Mucosa of descending colon (tissue), 3 donors: ENCODE measurements at regions not wholly inside any gene's neighbourhood (a gene's known extent, or its start where the extent isn't known, plus 50 kb on each side); places are given as distances from the start of the nearest gene placed in this dataset.

Source experiments
- ATAC-seq: fragments of 200-7000 bp; cut with Tn5 transposase; one replicate; pipeline ENCODE4 v1.9.1; 2020; ENCODE audit warnings: mild to moderate bottlenecking, moderate library complexity
- DNase-seq, 3 donors: peaks; one replicate each; pipeline ENCODE4 v3.0.0-alpha.2; 2020
- H3K36me3 ChIP-seq: fragments of 200-600 bp; one replicate; pipeline ENCODE4 v1.8.0; 2021; ENCODE audit warnings: low read depth, mild to moderate bottlenecking
- H3K4me1 ChIP-seq: fragments of 200-600 bp; one replicate; pipeline ENCODE4 v1.8.0; 2021; ENCODE audit warnings: low read depth, mild to moderate bottlenecking
- H3K4me3 ChIP-seq: fragments of 200-600 bp; one replicate; pipeline ENCODE4 v1.8.0; 2021; ENCODE audit warnings: mild to moderate bottlenecking
- H3K9me3 ChIP-seq: fragments of 200-600 bp; one replicate; pipeline ENCODE4 v1.8.0; 2021; ENCODE audit warnings: mild to moderate bottlenecking
- intact Hi-C, 2 donors: fragments of 100-400 bp; cut with DNase I in 1 of 2; cut with micrococcal nuclease in 1 of 2; formaldehyde crosslinking; loops; one replicate each; pipeline versions ENCODE4 v1.11.0 to v1.11.1; 2022; cut with DNase I, micrococcal nuclease
- TF ChIP-seq, protein P1 (sequence below): fragments of 200-600 bp; IDR thresholded peaks from one replicate; pipeline ENCODE4 v1.8.0; 2022; ENCODE audit warnings: antibody characterized with exemption, mild to moderate bottlenecking
- donor health status: DM: no; HTN: no; CAD: no; lungs with moderate emphysema.
- donor health status: DM: no; HTN: no; CAD: no.
- donor health status: DM: no; HTN: yes; CAD: no.

DNA sequence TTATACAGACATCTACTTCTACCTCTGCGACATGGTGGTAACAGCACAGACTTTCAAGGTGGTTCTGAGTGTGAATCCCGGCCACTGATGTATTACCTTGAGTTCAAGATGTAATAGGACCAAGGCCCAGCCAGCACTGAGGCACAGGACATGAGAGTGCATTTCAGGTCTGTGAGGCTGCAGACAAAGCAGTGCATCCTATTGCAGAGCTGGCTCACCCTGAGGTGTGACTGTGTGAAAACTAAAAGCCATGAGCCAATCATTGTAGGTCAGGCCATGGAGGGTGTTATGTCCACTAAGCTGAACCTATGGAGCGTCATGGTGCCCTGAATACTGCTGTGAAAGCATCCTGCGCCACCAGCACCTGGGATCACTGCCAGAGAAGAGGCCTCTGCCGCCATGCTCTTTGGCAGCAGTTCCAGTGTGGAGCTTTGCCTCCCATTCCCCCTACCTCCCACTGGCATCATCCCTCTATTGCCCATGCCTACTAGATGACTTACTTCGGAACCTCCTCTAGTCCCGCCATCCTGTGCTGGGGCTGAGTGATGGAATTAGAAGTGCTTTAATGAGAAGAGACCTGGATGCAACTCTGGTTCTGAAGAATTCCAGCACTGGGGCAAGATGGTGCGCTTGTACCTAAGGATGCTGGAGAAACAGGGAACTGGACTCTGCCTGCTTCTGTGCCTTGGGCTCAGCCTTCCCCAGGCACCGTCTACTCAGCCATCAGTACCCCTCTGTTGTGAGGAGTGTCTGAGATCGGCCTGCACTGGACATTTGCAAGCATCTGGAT lies 112.0 kb upstream of the RMDN2 start:
- no peak for ATAC-seq
- intact Hi-C loops, result no loop called here

DNA sequence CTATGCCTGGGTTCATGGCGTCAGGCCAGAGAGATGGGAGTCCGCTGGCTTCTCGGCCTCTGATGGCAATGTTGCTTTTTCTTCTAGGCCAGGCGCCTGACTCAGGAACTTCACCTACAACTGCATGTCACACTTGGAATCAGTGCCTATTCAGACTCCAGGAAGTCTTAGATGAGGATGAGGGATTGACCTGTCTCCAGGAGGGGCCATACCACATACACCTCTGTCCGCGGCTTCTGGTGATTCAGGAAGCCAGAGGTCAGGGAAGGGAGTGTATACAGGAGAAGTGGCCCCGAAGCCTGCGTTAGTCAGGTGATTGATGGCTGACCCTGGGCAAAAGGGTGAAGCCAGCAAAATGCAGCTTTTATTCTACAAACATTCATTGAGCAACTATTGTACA lies 109.1 kb upstream of the RMDN2 start:
- intact Hi-C loops, result no loop called here
- Histone ChIP-seq H3K4me3 (no peak overlapping the region), H3K4me1 (no peaks in the 10 kb centered on the region), H3K36me3 (no peaks in the 10 kb centered on the region), H3K9me3 (no peaks in the 10 kb centered on the region)
- ATAC-seq (no peak), DNase-seq (no peak)
- TF ChIP-seq, protein P1, sequence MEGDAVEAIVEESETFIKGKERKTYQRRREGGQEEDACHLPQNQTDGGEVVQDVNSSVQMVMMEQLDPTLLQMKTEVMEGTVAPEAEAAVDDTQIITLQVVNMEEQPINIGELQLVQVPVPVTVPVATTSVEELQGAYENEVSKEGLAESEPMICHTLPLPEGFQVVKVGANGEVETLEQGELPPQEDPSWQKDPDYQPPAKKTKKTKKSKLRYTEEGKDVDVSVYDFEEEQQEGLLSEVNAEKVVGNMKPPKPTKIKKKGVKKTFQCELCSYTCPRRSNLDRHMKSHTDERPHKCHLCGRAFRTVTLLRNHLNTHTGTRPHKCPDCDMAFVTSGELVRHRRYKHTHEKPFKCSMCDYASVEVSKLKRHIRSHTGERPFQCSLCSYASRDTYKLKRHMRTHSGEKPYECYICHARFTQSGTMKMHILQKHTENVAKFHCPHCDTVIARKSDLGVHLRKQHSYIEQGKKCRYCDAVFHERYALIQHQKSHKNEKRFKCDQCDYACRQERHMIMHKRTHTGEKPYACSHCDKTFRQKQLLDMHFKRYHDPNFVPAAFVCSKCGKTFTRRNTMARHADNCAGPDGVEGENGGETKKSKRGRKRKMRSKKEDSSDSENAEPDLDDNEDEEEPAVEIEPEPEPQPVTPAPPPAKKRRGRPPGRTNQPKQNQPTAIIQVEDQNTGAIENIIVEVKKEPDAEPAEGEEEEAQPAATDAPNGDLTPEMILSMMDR, result no peak

More for the DNA sequence above, 112.0 kb upstream of the RMDN2 start:
- no peaks in the 10 kb centered on the region for H3K36me3 ChIP-seq
- no peaks in the 10 kb centered on the region for H3K9me3 ChIP-seq
- no peak overlapping the region for H3K4me3 ChIP-seq
- DNase-seq, result no peak
- H3K4me1 ChIP-seq, result peaks cover 3% of the 10 kb centered on the region
- TF ChIP-seq, protein P1, result no peak

DNA sequence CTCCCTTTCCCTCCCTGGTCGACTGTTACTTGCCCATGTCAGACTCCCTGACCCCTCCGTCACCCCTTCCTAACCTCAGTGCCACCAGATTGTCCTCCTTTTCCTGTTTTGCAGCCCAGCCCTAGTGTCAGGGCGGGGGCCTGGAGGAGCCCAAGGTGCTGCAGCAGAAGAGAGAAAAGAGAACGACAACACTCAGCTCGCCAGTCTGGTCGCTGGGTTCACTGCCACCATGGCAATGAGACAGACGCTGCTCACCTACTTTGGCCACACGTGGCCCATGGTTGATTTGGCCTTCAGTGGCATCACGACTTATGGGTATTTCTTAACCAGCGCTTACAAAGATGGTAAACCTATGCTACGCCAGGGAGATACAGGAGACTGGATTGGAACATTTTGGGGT lies 108.4 kb upstream of the RMDN2 start:
- H3K4me1 ChIP-seq, result no peaks in the 10 kb centered on the region
- H3K4me3 ChIP-seq, result no peak overlapping the region
- H3K36me3 ChIP-seq, result no peaks in the 10 kb centered on the region
- no peak for DNase-seq
- intact Hi-C loops, result no loop called here
- TF ChIP-seq, protein P1, result no peak
- no peak for ATAC-seq
- no peaks in the 10 kb centered on the region for H3K9me3 ChIP-seq

DNA sequence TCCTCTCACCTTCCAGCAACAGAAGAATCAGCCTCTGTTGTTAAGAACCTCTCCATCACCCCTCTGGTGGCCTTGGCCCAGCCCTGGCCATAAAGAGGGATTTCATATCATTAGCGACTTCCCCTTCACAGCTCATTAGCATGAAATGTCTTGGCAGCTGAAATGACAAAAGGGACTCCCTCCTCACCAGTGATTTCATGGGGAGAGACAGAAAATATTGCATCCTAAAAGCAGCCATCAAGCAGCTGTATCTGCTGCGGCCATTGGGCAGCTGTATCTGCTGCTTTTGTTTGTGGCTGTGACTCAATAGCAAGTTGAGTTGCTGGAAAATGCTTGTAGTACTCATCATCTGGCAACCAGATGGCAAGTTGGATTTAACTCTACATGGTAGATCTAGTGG lies 105.9 kb upstream of the RMDN2 start:
- Histone ChIP-seq H3K4me1 (no peaks in the 10 kb centered on the region), H3K4me3 (no peak overlapping the region), H3K36me3 (no peaks in the 10 kb centered on the region), H3K9me3 (no peaks in the 10 kb centered on the region)
- ATAC-seq (no peak), DNase-seq (no peak)
- TF ChIP-seq, protein P1, result no peak
- intact Hi-C loops, result no loop called here

DNA sequence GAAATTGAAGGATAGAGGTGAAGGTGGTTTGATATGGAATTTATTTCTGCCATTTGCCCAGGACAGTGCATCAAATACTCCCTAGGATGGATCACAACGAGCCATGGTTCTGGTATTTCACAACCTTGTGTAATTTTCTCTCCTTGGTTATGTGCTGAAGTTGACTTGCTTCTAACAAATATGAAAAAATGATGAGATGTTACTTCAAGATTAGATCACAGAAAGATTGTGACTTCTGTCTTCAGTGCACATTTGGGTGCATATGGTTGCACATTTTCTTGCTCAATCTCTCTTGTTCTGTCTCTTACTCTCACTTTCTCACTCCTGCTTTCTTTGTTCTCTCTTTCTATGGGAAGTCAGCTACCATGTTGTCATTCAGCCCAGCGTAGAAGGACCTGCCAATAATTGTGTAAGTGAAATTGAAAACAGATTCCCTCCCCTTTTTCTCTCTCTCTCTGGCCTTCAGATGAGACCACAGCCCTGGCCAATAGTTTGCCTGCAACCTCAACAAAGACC lies 104.6 kb upstream of the RMDN2 start:
- intact Hi-C loops, result no loop called here
- Histone ChIP-seq H3K4me1 (no peaks in the 10 kb centered on the region), H3K9me3 (no peaks in the 10 kb centered on the region), H3K36me3 (no peaks in the 10 kb centered on the region), H3K4me3 (no peak overlapping the region)
- ATAC-seq (no peak), DNase-seq (no peak)
- TF ChIP-seq, protein P1, result no peak
